ENCODE measurements at regions not wholly inside any gene's neighbourhood (a gene's known extent, or its start where the extent isn't known, plus 50 kb on each side); places are given as distances from the start of the nearest gene placed in this dataset.

DNA sequence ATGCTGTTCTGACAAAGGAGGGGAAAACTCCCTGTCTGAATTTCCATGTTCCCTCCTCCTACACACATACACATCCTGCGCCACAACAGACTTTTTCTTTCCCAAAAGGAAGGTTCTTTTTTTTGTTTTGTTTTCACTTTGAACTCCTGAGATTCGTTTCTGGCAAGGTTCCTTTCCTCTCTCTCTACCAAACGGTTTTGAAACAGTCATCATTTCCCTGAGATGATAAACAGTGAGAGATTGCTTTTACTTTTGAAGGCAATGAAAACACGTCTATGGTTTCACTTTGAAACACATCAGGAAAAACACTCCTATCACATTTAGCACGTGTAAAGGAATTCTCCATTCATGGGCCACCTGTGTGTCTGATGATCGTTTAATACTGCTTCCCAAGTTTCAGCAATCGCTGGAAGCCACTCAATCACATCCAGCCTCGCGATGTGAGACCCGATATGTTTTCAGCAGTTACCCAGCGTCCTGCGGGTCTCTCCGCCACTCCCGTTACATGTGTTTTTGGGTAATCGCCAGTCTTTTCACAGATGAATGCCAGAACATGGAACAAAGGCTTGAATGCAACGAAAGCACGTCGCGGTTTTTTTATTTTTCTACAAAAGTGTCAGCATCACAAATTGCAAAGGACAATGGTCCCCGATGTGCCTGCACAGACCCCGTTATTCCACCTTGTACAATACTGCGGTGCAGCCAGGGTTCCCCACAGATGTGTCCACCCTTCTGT, 62.8 kb upstream of the CUX1 start:
- TF ChIP-seq, protein P1, sequence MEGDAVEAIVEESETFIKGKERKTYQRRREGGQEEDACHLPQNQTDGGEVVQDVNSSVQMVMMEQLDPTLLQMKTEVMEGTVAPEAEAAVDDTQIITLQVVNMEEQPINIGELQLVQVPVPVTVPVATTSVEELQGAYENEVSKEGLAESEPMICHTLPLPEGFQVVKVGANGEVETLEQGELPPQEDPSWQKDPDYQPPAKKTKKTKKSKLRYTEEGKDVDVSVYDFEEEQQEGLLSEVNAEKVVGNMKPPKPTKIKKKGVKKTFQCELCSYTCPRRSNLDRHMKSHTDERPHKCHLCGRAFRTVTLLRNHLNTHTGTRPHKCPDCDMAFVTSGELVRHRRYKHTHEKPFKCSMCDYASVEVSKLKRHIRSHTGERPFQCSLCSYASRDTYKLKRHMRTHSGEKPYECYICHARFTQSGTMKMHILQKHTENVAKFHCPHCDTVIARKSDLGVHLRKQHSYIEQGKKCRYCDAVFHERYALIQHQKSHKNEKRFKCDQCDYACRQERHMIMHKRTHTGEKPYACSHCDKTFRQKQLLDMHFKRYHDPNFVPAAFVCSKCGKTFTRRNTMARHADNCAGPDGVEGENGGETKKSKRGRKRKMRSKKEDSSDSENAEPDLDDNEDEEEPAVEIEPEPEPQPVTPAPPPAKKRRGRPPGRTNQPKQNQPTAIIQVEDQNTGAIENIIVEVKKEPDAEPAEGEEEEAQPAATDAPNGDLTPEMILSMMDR (IDR thresholded peaks at IDR 0.05): no peak
- no peak for TF ChIP-seq POLR2A (IDR thresholded peaks at IDR 0.05)
